SK-N-SH (cell line): ENCODE measurements at regions not wholly inside any gene's neighbourhood (a gene's known extent, or its start where the extent isn't known, plus 50 kb on each side); places are given as distances from the start of the nearest gene placed in this dataset.

ENCODE experiments used
- CHD2 ChIP-seq: fragments of 150-350 bp; IDR thresholded peaks from 2 replicates; pipeline ENCODE4 v1.6.1; 2018; ENCODE audit warnings: low read length; ENCODE audit not compliant: partially characterized antibody
- CTCF ChIP-seq: fragments of 200-600 bp; sonication (generic); IDR thresholded peaks from 2 replicates; pipeline ENCODE4 v1.6.1; 2017; ENCODE audit warnings: antibody characterized with exemption, mild to moderate bottlenecking, moderate library complexity
- ELF1 ChIP-seq: IDR thresholded peaks from 2 replicates; pipeline ENCODE4 v1.4.0; 2012
- MAX ChIP-seq: IDR thresholded peaks from 2 replicates; pipeline ENCODE4 v1.4.0; 2012; ENCODE audit warnings: low read depth
- MXI1 ChIP-seq: IDR thresholded peaks from 2 replicates; pipeline ENCODE4 v1.6.1; 2012; ENCODE audit warnings: mild to moderate bottlenecking, low read depth, low read length, improper control_type of control experiment
- RAD21 ChIP-seq: IDR thresholded peaks from 2 replicates; pipeline ENCODE4 v1.6.1; 2012; ENCODE audit warnings: mild to moderate bottlenecking, low read length
- REST ChIP-seq: IDR thresholded peaks from 2 replicates; pipeline ENCODE4 v1.6.1; 2012; ENCODE audit warnings: mild to moderate bottlenecking, low read depth, low read length, moderate library complexity
- RFX5 ChIP-seq: IDR thresholded peaks from 2 replicates; pipeline ENCODE4 v1.6.1; 2012; ENCODE audit warnings: mild to moderate bottlenecking, improper control_type of control experiment, low read length
- SIN3A ChIP-seq: IDR thresholded peaks from 2 replicates; pipeline ENCODE4 v1.6.1; 2012; ENCODE audit warnings: low read depth, mild to moderate bottlenecking, low read length, moderate library complexity, borderline replicate concordance
- TCF12 ChIP-seq: IDR thresholded peaks from 2 replicates; pipeline ENCODE4 v1.4.0; 2012
- USF2 ChIP-seq: fragments of 150-350 bp; IDR thresholded peaks from 2 replicates; pipeline ENCODE4 v1.6.1; 2017; ENCODE audit warnings: antibody characterized with exemption, low read length, low read depth, borderline replicate concordance
- YY1 ChIP-seq: IDR thresholded peaks from 2 replicates; pipeline ENCODE4 v1.4.0; 2012; ENCODE audit warnings: low read depth, mild to moderate bottlenecking

- TF ChIP-seq TCF12 (no peak), USF2 (no peak), CTCF (peak; percentile 24; the same call in 1 of the 2 replicates), REST (no peak), MAX (no peak), ELF1 (no peak), SIN3A (no peak), YY1 (no peak), RFX5 (no peak), RAD21 (no peak), MXI1 (no peak), CHD2 (no peak)
These were observed 270.5 kb downstream of the MBNL1 start for GRCh38 chr3:152539191-152539764.
